ENCODE measurements at regions not wholly inside any gene's neighbourhood (a gene's known extent, or its start where the extent isn't known, plus 50 kb on each side); places are given as distances from the start of the nearest gene placed in this dataset.

DNA sequence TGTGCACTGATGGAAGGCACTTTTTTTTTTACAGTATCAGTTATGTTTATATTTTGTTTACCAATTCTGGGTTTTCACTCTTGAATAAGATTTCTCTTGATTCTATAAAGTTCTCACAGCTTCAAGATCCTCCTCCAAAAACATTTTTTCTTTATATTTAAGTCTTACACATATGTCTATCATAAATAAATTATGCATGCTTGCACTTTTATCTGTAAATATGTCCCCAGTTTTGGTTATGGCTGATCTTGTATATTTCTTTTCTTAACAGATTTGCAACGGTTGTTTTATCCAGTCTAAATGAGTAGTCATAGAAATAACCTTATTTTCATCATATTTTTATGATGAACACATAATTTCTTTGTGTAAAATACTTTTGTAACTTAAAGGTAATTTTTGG is 1456.5 kb downstream of the MRPL39 start:
- Histone ChIP-seq H3K9me1 (replicated peaks; ENCODE audit: control insufficient read depth, extremely low read depth, insufficient read depth, low read length) (no peaks in the 10 kb centered on the region), H3K4me1 (ENCODE audit: control insufficient read depth, extremely low read depth, insufficient read depth, low read length) (no peaks in the 10 kb centered on the region), H3K9ac (replicated peaks; ENCODE audit: extremely low read depth, insufficient read depth, low read length) (no peak overlapping the region), H2AFZ (ENCODE audit: low read depth, low read length) (no peak overlapping the region), H3K79me2 (ENCODE audit: control insufficient read depth, insufficient read depth, low read length) (no peaks in the 10 kb centered on the region), H4K20me1 (replicated peaks; ENCODE audit: control insufficient read depth, extremely low read depth, insufficient read depth, low read length) (no peaks in the 10 kb centered on the region), H3K36me3 (ENCODE audit: control insufficient read depth in 2 of 2, extremely low read depth in 1 of 2, insufficient read depth in 2 of 2, low read length in 2 of 2) (no peaks in the 10 kb centered on the region), H3K9me3 (replicated peaks; ENCODE audit: control insufficient read depth, insufficient read depth, low read length) (no peaks in the 10 kb centered on the region), H3K4me2 (ENCODE audit: insufficient read depth, low read length) (no peak overlapping the region), H3K27ac (ENCODE audit: insufficient read depth, low read depth, low read length) (no peak overlapping the region), H3K27me3 (ENCODE audit: control insufficient read depth in 2 of 2, insufficient read depth in 2 of 2, low read length in 2 of 2) (no peaks in the 10 kb centered on the region), H3K4me3 (replicated peaks in 1 of 3; ENCODE audit: insufficient read depth in 1 of 3, low read depth in 1 of 3, low read length in 3 of 3) (no peak overlapping the region)
- no peak for FAIRE-seq
- no TSS peak for BruUV-seq (replicated peaks)
- dilution Hi-C loops (cut with MboI; ENCODE audit: extremely low pct_ligation_motif_present, low sequenced_read_pairs) (no loop called here), intact Hi-C loops (cut with micrococcal nuclease) (no loop called here)
- TF ChIP-seq MYC (IDR thresholded peaks at IDR 0.05; ENCODE audit: low read depth, low read length) (no peak), FOS (IDR thresholded peaks at IDR 0.05; ENCODE audit: borderline replicate concordance, insufficient read depth, low read length) (no peak), EZH2 (IDR thresholded peaks at IDR 0.05; ENCODE audit: borderline replicate concordance, low read depth, low read length, severe bottlenecking) (no peak), MAX (IDR thresholded peaks at IDR 0.05; ENCODE audit: insufficient read depth, insufficient read length) (no peak), GATA2 (IDR thresholded peaks at IDR 0.05; ENCODE audit: insufficient read depth, insufficient read length, low read depth, low read length) (no peak), POLR2AphosphoS5 (IDR thresholded peaks at IDR 0.05; ENCODE audit: insufficient read depth, low read depth, low read length) (no peak), JUN (IDR thresholded peaks at IDR 0.05; ENCODE audit: borderline replicate concordance, insufficient read depth, insufficient read length, low read depth) (no peak), POLR2A (IDR thresholded peaks at IDR 0.05; ENCODE audit: low read depth, low read length) (no peak), CTCF (IDR thresholded peaks at IDR 0.05; ENCODE audit: extremely low read depth in 1 of 2, insufficient read depth in 1 of 2, low read depth in 1 of 2, low read length in 2 of 2) (no peak)
- DNase-seq (ENCODE audit: low read depth, low spot score): no peak
- ChIA-PET CTCF (no interaction called here), POLR2A (no interaction called here)

Data from endothelial cell of umbilical vein (primary cell).